ENCODE measurements at regions not wholly inside any gene's neighbourhood (a gene's known extent, or its start where the extent isn't known, plus 50 kb on each side); places are given as distances from the start of the nearest gene placed in this dataset.
"Not testable (repeated sequence)": the region's sequence is repeated elsewhere in the genome, so short reads cannot be mapped to it uniquely, and the experiment has no call there.

- H3K4me3 ChIP-seq (replicated peaks; ENCODE audit: low read depth, low read length) = no peak overlapping the region
- DNase-seq (ENCODE audit: extremely low read depth, low read depth) = no peak
- no peak for TF ChIP-seq CTCF (IDR thresholded peaks at IDR 0.05; ENCODE audit: low read depth, low read length, missing control alignments)
Observed at GRCh38 chr22:49699928-49700498, 127.7 kb downstream of the BRD1 start.

GRCh38 chr22:49699476-49699875 is 128.2 kb downstream of the BRD1 start:
- no peak for DNase-seq (ENCODE audit: extremely low read depth, low read depth)
- H3K4me3 ChIP-seq (replicated peaks; ENCODE audit: low read depth, low read length) = no peak overlapping the region
- no peak for TF ChIP-seq CTCF (IDR thresholded peaks at IDR 0.05; ENCODE audit: low read depth, low read length, missing control alignments)

- not testable (repeated sequence) for H3K4me3 ChIP-seq (replicated peaks; ENCODE audit: low read depth, low read length); DNase-seq (ENCODE audit: extremely low read depth, low read depth)
Observed at GRCh38 chr22:49698616-49699015, 129.1 kb downstream of the BRD1 start.

- TF ChIP-seq CTCF (IDR thresholded peaks at IDR 0.05; ENCODE audit: low read depth, low read length, missing control alignments) = no peak
- H3K4me3 ChIP-seq (replicated peaks; ENCODE audit: low read depth, low read length) = no peak overlapping the region
Observed at GRCh38 chr22:49697047-49697446, 130.6 kb downstream of the BRD1 start.

GRCh38 chr22:49694462-49695260 is 133.0 kb downstream of the BRD1 start:
- H3K4me3 ChIP-seq (replicated peaks; ENCODE audit: low read depth, low read length) = no peak overlapping the region
- TF ChIP-seq CTCF (IDR thresholded peaks at IDR 0.05; ENCODE audit: low read depth, low read length, missing control alignments) = no peak

More at GRCh38 chr22:49697047-49697446, 130.6 kb downstream of the BRD1 start:
- DNase-seq (ENCODE audit: extremely low read depth, low read depth) = no peak

GRCh38 chr22:49693848-49694247 is 133.8 kb downstream of the BRD1 start:
- TF ChIP-seq CTCF (IDR thresholded peaks at IDR 0.05; ENCODE audit: low read depth, low read length, missing control alignments) = no peak
- DNase-seq (ENCODE audit: extremely low read depth, low read depth) = no peak

More at GRCh38 chr22:49694462-49695260, 133.0 kb downstream of the BRD1 start:
- DNase-seq (ENCODE audit: extremely low read depth, low read depth) = no peak

GRCh38 chr22:49693416-49693815 is 134.3 kb downstream of the BRD1 start:
- no peak overlapping the region for H3K4me3 ChIP-seq (replicated peaks; ENCODE audit: low read depth, low read length)
- no peak for TF ChIP-seq CTCF (IDR thresholded peaks at IDR 0.05; ENCODE audit: low read depth, low read length, missing control alignments)

More at GRCh38 chr22:49693848-49694247, 133.8 kb downstream of the BRD1 start:
- H3K4me3 ChIP-seq (replicated peaks; ENCODE audit: low read depth, low read length) = no peak overlapping the region

More at GRCh38 chr22:49693416-49693815, 134.3 kb downstream of the BRD1 start:
- DNase-seq (ENCODE audit: extremely low read depth, low read depth) = no peak
